Esophagus muscularis mucosa (tissue), 4 donors: ENCODE measurements at regions not wholly inside any gene's neighbourhood (a gene's known extent, or its start where the extent isn't known, plus 50 kb on each side); places are given as distances from the start of the nearest gene placed in this dataset.

Experiments used
- DNase-seq: peaks from one replicate; pipeline ENCODE4 v3.0.0-alpha.2; 2017; ENCODE audit errors: extremely low spot score
- H3K27ac ChIP-seq, 4 donors: fragments of 200-600 bp; sonication (generic); replicated peaks in 1 of 4; 1 replicate in 3 of 4; 2 replicates in 1 of 4; pipeline ENCODE4 v1.5.1; 2016 to 2019; ENCODE audit warnings: mild to moderate bottlenecking in 1 of 4
- H3K27me3 ChIP-seq, 4 donors: fragments of 200-600 bp; sonication (generic); one replicate each; pipeline versions ENCODE4 v1.5.1 to v1.6.0; 2016 to 2019
- H3K36me3 ChIP-seq, 4 donors: fragments of 200-600 bp; sonication (generic); one replicate each; pipeline ENCODE4 v1.5.1; 2016 to 2019
- H3K4me1 ChIP-seq, 4 donors: fragments of 200-600 bp; sonication (generic); one replicate each; pipeline ENCODE4 v1.5.1; 2016 to 2019
- H3K4me3 ChIP-seq, 4 donors: fragments of 200-600 bp; sonication (generic); 1 replicate in 2 of 4; 2 replicates in 2 of 4; pipeline ENCODE4 v1.5.1; 2016 to 2019; ENCODE audit warnings: mild to moderate bottlenecking in 4 of 4, moderate library complexity in 1 of 4
- H3K9me3 ChIP-seq, 4 donors: fragments of 200-600 bp; sonication (generic); 1 replicate in 3 of 4; 2 replicates in 1 of 4; pipeline ENCODE4 v1.5.1; 2016 to 2019
- CTCF ChIP-seq, 3 experiments: fragments of 200-600 bp in 2 of 3; fragments of 450-650 bp in 1 of 3; sonication (generic) in 2 of 3; IDR thresholded peaks; one replicate each; pipeline ENCODE4 v1.5.1; 2017 to 2019; ENCODE audit warnings: antibody characterized with exemption in 3 of 3, mild to moderate bottlenecking in 2 of 3, moderate library complexity in 1 of 3
- EP300 ChIP-seq: sonication (generic); formaldehyde crosslinking; IDR thresholded peaks from one replicate; pipeline ENCODE4 v1.6.1; 2017; ENCODE audit warnings: antibody characterized with exemption
- POLR2A ChIP-seq: fragments of 450-650 bp; IDR thresholded peaks from one replicate; pipeline ENCODE4 v1.6.1; 2017; ENCODE audit warnings: antibody characterized with exemption, moderate library complexity, mild to moderate bottlenecking, low read depth
- POLR2AphosphoS5 ChIP-seq, 2 donors: sonication (generic); formaldehyde crosslinking; IDR thresholded peaks; one replicate each; pipeline ENCODE4 v1.6.1; 2017; ENCODE audit warnings: antibody characterized with exemption in 2 of 2
- WGBS: methylation state at CpG from one replicate; pipeline ENCODE4 v1.1.5; 2018; 5-methylcytosine and 5-hydroxymethylcytosine counted together
- intact Hi-C: fragments of 100-400 bp; cut with DNase I; formaldehyde crosslinking; loops from one replicate; pipeline ENCODE4 v1.15.1; 2023

- H3K4me1 ChIP-seq: no peaks in the 10 kb centered on the region
- intact Hi-C loops: no loop called here
- no peak overlapping the region for H3K27ac ChIP-seq
- TF ChIP-seq POLR2A: no peak
- TF ChIP-seq POLR2AphosphoS5 (IDR thresholded peaks at IDR 0.05): no peak
- TF ChIP-seq CTCF (IDR thresholded peaks at IDR 0.05): no peak
- no peak for TF ChIP-seq EP300
- H3K4me3 ChIP-seq: no peak overlapping the region
- WGBS: 46% methylated on average over 7 of the region's 7 CpGs
- no peak for DNase-seq
- H3K9me3 ChIP-seq: peaks cover 0 to 7% (median 2%) of the 10 kb centered on the region in 4 donors
- H3K36me3 ChIP-seq: no peaks in the 10 kb centered on the region
- H3K27me3 ChIP-seq: no peaks in the 10 kb centered on the region
Observed at GRCh38 chr3:8341821-8342247, 159.8 kb upstream of the LMCD1 start.

GRCh38 chr3:8343058-8343457, 158.6 kb upstream of the LMCD1 start:
- no peak for DNase-seq
- intact Hi-C loops: no loop called here
- Histone ChIP-seq H3K27ac (no peak overlapping the region), H3K36me3 (no peaks in the 10 kb centered on the region), H3K27me3 (no peaks in the 10 kb centered on the region), H3K4me1 (no peaks in the 10 kb centered on the region), H3K4me3 (no peak overlapping the region), H3K9me3 (peaks cover 0 to 7% (median 2%) of the 10 kb centered on the region in 4 donors)
- TF ChIP-seq CTCF (IDR thresholded peaks at IDR 0.05) (no peak), POLR2A (no peak), POLR2AphosphoS5 (IDR thresholded peaks at IDR 0.05) (no peak)
- WGBS: 88% methylated on average over 1 of the region's 1 CpG

- no peaks in the 10 kb centered on the region for H3K27me3 ChIP-seq
- no peak overlapping the region for H3K4me3 ChIP-seq
- no peaks in the 10 kb centered on the region for H3K4me1 ChIP-seq
- no peaks in the 10 kb centered on the region for H3K36me3 ChIP-seq
- no peak for DNase-seq
- no peak overlapping the region for H3K27ac ChIP-seq
- intact Hi-C loops: no loop called here
- peaks cover 0 to 7% (median 2%) of the 10 kb centered on the region in 4 donors for H3K9me3 ChIP-seq
- TF ChIP-seq POLR2AphosphoS5 (IDR thresholded peaks at IDR 0.05): no peak
- TF ChIP-seq POLR2A: no peak
- no peak for TF ChIP-seq EP300
- TF ChIP-seq CTCF (IDR thresholded peaks at IDR 0.05): no peak
Observed at GRCh38 chr3:8345398-8345797, 156.2 kb upstream of the LMCD1 start.

- no peak for TF ChIP-seq CTCF (IDR thresholded peaks at IDR 0.05)
- TF ChIP-seq POLR2AphosphoS5 (IDR thresholded peaks at IDR 0.05): no peak
- no peak for TF ChIP-seq POLR2A
- TF ChIP-seq EP300: no peak
- 90% methylated on average over 2 of the region's 2 CpGs for WGBS
- no peak for DNase-seq
- intact Hi-C loops: no loop called here
- Histone ChIP-seq H3K27ac (no peak overlapping the region), H3K27me3 (no peaks in the 10 kb centered on the region), H3K9me3 (peaks cover 0 to 7% (median 2%) of the 10 kb centered on the region in 4 donors), H3K36me3 (no peaks in the 10 kb centered on the region), H3K4me3 (no peak overlapping the region), H3K4me1 (no peaks in the 10 kb centered on the region)
Observed at GRCh38 chr3:8348076-8348475, 153.5 kb upstream of the LMCD1 start.

- no peak for TF ChIP-seq CTCF (IDR thresholded peaks at IDR 0.05)
- TF ChIP-seq EP300: no peak
- TF ChIP-seq POLR2AphosphoS5 (IDR thresholded peaks at IDR 0.05): no peak
- no peak for TF ChIP-seq POLR2A
- DNase-seq: no peak
- intact Hi-C loops: no loop called here
- Histone ChIP-seq H3K36me3 (no peaks in the 10 kb centered on the region), H3K9me3 (no peaks in the 10 kb centered on the region), H3K27me3 (no peaks in the 10 kb centered on the region), H3K4me3 (no peak overlapping the region), H3K27ac (no peak overlapping the region), H3K4me1 (no peaks in the 10 kb centered on the region)
- 77% methylated on average over 2 of the region's 2 CpGs for WGBS
Observed at GRCh38 chr3:8352475-8352874, 149.1 kb upstream of the LMCD1 start.
